ENCODE measurements at regions not wholly inside any gene's neighbourhood (a gene's known extent, or its start where the extent isn't known, plus 50 kb on each side); places are given as distances from the start of the nearest gene placed in this dataset.

GRCh38 chr3:174710612-174711011 is 148.5 kb upstream of the NAALADL2 start (continued):
- TF ChIP-seq, protein P1, sequence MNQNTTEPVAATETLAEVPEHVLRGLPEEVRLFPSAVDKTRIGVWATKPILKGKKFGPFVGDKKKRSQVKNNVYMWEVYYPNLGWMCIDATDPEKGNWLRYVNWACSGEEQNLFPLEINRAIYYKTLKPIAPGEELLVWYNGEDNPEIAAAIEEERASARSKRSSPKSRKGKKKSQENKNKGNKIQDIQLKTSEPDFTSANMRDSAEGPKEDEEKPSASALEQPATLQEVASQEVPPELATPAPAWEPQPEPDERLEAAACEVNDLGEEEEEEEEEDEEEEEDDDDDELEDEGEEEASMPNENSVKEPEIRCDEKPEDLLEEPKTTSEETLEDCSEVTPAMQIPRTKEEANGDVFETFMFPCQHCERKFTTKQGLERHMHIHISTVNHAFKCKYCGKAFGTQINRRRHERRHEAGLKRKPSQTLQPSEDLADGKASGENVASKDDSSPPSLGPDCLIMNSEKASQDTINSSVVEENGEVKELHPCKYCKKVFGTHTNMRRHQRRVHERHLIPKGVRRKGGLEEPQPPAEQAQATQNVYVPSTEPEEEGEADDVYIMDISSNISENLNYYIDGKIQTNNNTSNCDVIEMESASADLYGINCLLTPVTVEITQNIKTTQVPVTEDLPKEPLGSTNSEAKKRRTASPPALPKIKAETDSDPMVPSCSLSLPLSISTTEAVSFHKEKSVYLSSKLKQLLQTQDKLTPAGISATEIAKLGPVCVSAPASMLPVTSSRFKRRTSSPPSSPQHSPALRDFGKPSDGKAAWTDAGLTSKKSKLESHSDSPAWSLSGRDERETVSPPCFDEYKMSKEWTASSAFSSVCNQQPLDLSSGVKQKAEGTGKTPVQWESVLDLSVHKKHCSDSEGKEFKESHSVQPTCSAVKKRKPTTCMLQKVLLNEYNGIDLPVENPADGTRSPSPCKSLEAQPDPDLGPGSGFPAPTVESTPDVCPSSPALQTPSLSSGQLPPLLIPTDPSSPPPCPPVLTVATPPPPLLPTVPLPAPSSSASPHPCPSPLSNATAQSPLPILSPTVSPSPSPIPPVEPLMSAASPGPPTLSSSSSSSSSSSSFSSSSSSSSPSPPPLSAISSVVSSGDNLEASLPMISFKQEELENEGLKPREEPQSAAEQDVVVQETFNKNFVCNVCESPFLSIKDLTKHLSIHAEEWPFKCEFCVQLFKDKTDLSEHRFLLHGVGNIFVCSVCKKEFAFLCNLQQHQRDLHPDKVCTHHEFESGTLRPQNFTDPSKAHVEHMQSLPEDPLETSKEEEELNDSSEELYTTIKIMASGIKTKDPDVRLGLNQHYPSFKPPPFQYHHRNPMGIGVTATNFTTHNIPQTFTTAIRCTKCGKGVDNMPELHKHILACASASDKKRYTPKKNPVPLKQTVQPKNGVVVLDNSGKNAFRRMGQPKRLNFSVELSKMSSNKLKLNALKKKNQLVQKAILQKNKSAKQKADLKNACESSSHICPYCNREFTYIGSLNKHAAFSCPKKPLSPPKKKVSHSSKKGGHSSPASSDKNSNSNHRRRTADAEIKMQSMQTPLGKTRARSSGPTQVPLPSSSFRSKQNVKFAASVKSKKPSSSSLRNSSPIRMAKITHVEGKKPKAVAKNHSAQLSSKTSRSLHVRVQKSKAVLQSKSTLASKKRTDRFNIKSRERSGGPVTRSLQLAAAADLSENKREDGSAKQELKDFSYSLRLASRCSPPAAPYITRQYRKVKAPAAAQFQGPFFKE (tag by site-specific recombination; IDR thresholded peaks at IDR 0.05; ENCODE audit: borderline replicate concordance), result no peak
- TF ChIP-seq FEZF1 (tag by site-specific recombination; IDR thresholded peaks at IDR 0.05), result no peak
- no peak for TF ChIP-seq ZNF140 (tag by site-specific recombination; IDR thresholded peaks at IDR 0.05)
- TF ChIP-seq ZNF132 (tag by site-specific recombination; IDR thresholded peaks at IDR 0.05; ENCODE audit: borderline replicate concordance), result no peak
- TF ChIP-seq ZNF785 (tag by site-specific recombination; IDR thresholded peaks at IDR 0.05), result no peak
- no peak for TF ChIP-seq ZNF398 (tag by site-specific recombination; IDR thresholded peaks at IDR 0.05)
- TF ChIP-seq ZNF146 (tag by site-specific recombination; IDR thresholded peaks at IDR 0.05), result no peak
- no peak for TF ChIP-seq ZNF266 (tag by site-specific recombination; IDR thresholded peaks at IDR 0.05; ENCODE audit: low read depth)

DNA sequence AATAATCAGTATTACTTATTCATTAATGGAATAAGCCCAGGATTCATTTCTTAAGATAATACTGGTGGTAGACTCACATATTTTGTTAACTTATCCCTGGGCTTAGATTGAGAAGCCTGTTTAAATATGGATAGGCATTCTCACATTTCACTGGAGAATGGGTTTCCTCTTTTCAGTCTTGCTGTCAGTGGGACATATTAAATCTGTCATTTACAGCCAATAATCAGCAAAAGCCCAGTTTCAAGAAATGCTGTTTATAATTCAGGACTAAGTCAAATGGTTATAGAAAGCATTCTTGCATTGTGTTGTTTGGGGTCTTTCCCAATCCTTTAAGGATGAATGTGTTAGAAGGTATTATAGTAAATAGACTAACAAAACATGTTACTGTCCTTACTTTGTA is 143.7 kb upstream of the NAALADL2 start:
- Histone ChIP-seq H3K4me3 (ENCODE audit: low read depth, low read length) (no peak overlapping the region), H3K4me1 (ENCODE audit: control insufficient read depth, insufficient read depth, low read length) (no peaks in the 10 kb centered on the region), H3K9me3 (ENCODE audit: control insufficient read depth, insufficient read depth, low read depth, low read length) (no peaks in the 10 kb centered on the region), H3K36me3 (ENCODE audit: control insufficient read depth in 2 of 2, insufficient read depth in 1 of 2, low read length in 2 of 2) (no peaks in the 10 kb centered on the region), H3K27ac (ENCODE audit: extremely low read depth, low read depth, low read length) (no peak overlapping the region)
- CTCF ChIA-PET, result no interaction called here
- POLR2A ChIA-PET, result no interaction called here
- TF ChIP-seq ZBTB1 (tag by site-specific recombination; IDR thresholded peaks at IDR 0.05) (no peak), ZNF837 (tag by site-specific recombination; IDR thresholded peaks at IDR 0.05) (no peak), ZNF792 (tag by site-specific recombination; IDR thresholded peaks at IDR 0.05) (no peak), ZSCAN4 (tag by site-specific recombination; IDR thresholded peaks at IDR 0.05) (no peak), ZNF521 (tag by site-specific recombination; IDR thresholded peaks at IDR 0.05) (no peak), ZNF350 (tag by site-specific recombination; IDR thresholded peaks at IDR 0.05) (no peak)
- TF ChIP-seq, protein P2, sequence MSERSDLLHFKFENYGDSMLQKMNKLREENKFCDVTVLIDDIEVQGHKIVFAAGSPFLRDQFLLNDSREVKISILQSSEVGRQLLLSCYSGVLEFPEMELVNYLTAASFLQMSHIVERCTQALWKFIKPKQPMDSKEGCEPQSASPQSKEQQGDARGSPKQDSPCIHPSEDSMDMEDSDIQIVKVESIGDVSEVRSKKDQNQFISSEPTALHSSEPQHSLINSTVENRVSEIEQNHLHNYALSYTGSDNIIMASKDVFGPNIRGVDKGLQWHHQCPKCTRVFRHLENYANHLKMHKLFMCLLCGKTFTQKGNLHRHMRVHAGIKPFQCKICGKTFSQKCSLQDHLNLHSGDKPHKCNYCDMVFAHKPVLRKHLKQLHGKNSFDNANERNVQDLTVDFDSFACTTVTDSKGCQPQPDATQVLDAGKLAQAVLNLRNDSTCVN (tag by site-specific recombination; optimal IDR thresholded peaks at IDR 0.05), result no peak

All from HEK293 (cell line).